ENCODE measurements at regions not wholly inside any gene's neighbourhood (a gene's known extent, or its start where the extent isn't known, plus 50 kb on each side); places are given as distances from the start of the nearest gene placed in this dataset.

DNA sequence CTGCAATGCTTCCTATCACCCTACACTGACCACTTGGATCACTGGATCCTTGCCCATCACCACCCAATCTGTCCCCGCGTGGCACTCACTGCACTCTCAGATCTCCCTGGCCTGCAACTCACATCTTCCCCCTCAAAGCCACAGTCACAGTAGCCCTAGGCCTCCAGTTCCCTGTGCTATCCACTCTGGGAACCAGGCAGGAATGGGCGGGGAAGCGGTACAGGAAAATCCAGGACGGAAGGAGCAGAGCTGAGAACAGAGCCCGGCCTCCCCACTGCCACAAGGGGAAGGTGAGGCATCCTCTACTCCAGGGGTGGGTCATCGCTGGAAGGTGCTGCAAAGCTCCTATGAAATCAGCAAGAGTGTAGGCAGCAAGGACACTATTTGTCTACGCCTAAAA, 102.6 kb downstream of the ESM1 start:
- no peak for DNase-seq (ENCODE audit: low spot score in 2 of 2)
- intact Hi-C loops (cut with DNase I; ENCODE audit: low total_unique reads), result no loop called here
- 77 to 89% methylated on average over 8 of the region's 8 CpGs for WGBS, 2 donors
- no peak overlapping the region for H3K4me3 ChIP-seq (ENCODE audit: low read depth, poor library complexity, severe bottlenecking)
- TF ChIP-seq POLR2A (IDR thresholded peaks at IDR 0.05), result no peak
- TF ChIP-seq, protein P1, sequence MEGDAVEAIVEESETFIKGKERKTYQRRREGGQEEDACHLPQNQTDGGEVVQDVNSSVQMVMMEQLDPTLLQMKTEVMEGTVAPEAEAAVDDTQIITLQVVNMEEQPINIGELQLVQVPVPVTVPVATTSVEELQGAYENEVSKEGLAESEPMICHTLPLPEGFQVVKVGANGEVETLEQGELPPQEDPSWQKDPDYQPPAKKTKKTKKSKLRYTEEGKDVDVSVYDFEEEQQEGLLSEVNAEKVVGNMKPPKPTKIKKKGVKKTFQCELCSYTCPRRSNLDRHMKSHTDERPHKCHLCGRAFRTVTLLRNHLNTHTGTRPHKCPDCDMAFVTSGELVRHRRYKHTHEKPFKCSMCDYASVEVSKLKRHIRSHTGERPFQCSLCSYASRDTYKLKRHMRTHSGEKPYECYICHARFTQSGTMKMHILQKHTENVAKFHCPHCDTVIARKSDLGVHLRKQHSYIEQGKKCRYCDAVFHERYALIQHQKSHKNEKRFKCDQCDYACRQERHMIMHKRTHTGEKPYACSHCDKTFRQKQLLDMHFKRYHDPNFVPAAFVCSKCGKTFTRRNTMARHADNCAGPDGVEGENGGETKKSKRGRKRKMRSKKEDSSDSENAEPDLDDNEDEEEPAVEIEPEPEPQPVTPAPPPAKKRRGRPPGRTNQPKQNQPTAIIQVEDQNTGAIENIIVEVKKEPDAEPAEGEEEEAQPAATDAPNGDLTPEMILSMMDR (IDR thresholded peaks at IDR 0.05), result no peak

DNA sequence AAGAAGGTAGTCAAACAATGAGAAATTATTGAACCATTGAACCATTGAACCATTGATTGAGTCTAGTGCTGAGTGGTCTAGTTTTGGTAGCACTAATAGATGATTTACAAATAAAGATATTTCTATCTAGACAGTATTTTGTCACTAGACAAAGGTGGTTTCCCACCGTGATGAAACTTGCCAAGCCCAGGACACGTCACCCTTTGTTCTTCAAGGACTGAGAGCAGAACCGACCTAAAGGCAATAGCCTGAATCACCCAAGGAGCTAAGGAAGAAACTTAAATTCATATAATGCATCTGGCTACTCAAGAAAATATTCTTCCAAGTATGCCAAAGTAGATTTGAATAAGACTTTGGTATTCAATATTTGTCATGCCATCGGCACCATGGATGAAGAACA, 103.3 kb downstream of the ESM1 start:
- WGBS, 2 donors, result 53 to 60% methylated on average over 4 of the region's 4 CpGs
- intact Hi-C loops (cut with DNase I; ENCODE audit: low total_unique reads), result no loop called here
- H3K4me3 ChIP-seq (ENCODE audit: low read depth, poor library complexity, severe bottlenecking), result no peak overlapping the region
- TF ChIP-seq, protein P1 (IDR thresholded peaks at IDR 0.05), result no peak
- TF ChIP-seq POLR2A (IDR thresholded peaks at IDR 0.05), result no peak
- DNase-seq (ENCODE audit: low spot score in 2 of 2), result no peak

DNA sequence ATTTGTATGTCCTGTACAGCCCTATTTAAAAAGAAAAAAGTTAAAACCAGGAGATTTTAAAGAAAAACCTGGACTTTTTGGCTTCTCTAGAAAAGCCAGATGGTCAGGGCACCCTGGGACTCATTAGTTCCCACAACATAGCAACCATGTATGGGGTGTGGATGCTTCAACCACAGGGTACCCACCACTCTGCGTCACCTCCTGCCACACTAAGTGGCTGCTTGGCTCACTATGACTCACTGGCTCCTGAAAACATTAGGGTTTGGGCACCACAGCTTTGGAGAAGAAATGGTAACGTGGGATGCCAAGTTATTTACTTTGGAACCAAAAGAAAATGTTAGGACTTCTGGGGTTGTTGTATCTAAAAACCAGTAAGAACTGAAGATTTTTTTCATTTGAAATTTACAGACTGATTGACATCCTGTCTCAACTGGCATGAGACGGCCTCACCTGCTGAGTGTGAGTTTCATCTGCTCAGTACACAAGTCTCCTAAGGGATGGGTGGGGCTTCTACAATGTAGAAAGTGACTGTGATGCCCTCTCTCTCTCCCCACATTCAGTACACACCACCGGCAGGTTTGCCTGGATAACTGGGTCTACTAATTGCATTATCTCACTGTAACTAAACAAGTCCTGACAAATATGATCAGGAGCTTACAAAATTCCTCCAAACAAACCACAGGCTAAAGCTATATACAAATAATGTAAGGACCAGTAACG, 103.9 kb downstream of the ESM1 start:
- peak in 1 of 2 donors; percentile 38 for DNase-seq (ENCODE audit: low spot score in 2 of 2)
- WGBS, 2 donors, result 44 to 54% methylated on average over 5 of the region's 5 CpGs
- TF ChIP-seq POLR2A (IDR thresholded peaks at IDR 0.05), result no peak
- TF ChIP-seq, protein P1 (IDR thresholded peaks at IDR 0.05), result no peak
- no peak overlapping the region for H3K4me3 ChIP-seq (ENCODE audit: low read depth, poor library complexity, severe bottlenecking)
- intact Hi-C loops (cut with DNase I; ENCODE audit: low total_unique reads), result no loop called here

DNA sequence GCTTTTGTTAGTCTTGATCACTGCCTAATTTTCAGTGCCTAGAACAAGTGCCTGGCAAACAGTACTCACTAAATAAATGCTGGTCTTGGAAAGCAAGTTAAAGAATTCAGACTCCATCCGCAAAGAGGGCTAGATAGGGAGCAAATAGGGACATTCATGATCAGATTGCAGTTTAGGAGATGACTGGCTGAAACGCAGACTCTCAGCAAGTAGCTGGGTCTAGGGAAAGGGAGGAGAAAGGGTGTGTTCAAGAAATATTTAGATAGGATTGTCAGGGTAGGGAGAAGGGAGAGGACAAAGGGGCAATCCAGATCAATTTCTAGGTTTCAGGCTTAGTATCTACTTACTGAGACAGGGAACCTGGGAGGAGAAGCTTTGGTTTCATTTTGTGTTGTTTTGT, 108.4 kb downstream of the ESM1 start:
- TF ChIP-seq POLR2A (IDR thresholded peaks at IDR 0.05), result no peak
- TF ChIP-seq, protein P1 (IDR thresholded peaks at IDR 0.05), result no peak
- DNase-seq (ENCODE audit: low spot score in 2 of 2), result no peak
- intact Hi-C loops (cut with DNase I; ENCODE audit: low total_unique reads), result no loop called here
- H3K4me3 ChIP-seq (ENCODE audit: low read depth, poor library complexity, severe bottlenecking), result no peak overlapping the region
- WGBS, 2 donors, result 82 to 89% methylated on average over 2 of the region's 2 CpGs

DNA sequence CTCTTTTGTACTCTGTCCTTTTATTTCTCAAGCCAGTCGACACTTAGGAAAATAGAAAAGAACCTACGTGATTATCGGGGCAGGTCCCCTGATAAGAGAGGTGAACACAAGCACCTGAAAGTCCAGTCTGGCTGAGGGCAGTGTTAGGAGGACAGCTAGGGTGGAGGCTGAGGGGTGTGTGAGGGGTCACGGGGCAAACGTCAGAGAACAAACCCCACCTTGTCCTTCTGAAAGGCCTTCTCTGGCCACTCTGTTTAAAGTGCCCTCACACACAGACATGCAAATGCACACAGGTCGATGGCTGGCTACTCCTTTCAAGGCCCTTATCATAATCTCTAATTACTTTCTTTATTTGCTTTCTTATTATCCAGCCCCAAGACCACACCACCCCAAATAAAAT, 108.8 kb downstream of the ESM1 start:
- DNase-seq (ENCODE audit: low spot score in 2 of 2), result no peak
- intact Hi-C loops (cut with DNase I; ENCODE audit: low total_unique reads), result no loop called here
- TF ChIP-seq, protein P1 (IDR thresholded peaks at IDR 0.05), result no peak
- no peak for TF ChIP-seq POLR2A (IDR thresholded peaks at IDR 0.05)

More for the DNA sequence above, 108.8 kb downstream of the ESM1 start:
- H3K4me3 ChIP-seq (ENCODE audit: low read depth, poor library complexity, severe bottlenecking), result no peak overlapping the region
- WGBS, 2 donors, result 82% methylated on average over 6 of the region's 6 CpGs

All from lower leg skin (tissue), 4 donors.